ENCODE measurements at regions not wholly inside any gene's neighbourhood (a gene's known extent, or its start where the extent isn't known, plus 50 kb on each side); places are given as distances from the start of the nearest gene placed in this dataset.

DNA sequence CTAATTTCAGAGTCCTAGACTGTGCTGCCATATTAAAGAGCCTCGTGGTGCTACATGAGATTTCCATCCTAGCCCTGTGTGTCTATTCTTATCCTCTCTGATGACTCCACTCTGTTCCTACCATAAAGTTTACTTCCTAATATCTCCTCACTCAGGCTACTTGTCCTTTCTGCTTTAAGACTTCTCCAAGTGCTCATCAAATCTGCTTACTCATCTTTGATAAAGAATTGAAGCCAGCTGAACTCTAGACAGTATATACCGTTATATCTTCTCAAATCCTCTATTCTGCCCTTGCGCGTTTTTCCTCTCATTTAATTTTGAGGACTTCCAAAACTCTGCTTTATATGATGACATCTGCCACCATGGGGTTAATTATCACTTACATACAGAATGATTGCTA is 539.5 kb downstream of the HAPSTR1 start:
- no peak for TF ChIP-seq POLR2A (IDR thresholded peaks at IDR 0.05; ENCODE audit: low read depth, low read length)
- no peak for TF ChIP-seq POLR2AphosphoS5 (IDR thresholded peaks at IDR 0.05; ENCODE audit: low read depth, low read length)
- TF ChIP-seq TAF1 (IDR thresholded peaks at IDR 0.05; ENCODE audit: low read depth, low read length): no peak
- no peak for TF ChIP-seq PAX5 (IDR thresholded peaks at IDR 0.05; ENCODE audit: insufficient read depth, low read length, severe bottlenecking)
- no peak for TF ChIP-seq SPI1 (IDR thresholded peaks at IDR 0.05; ENCODE audit: low read depth, low read length)

All from GM12891 (cell line).